ENCODE measurements at regions not wholly inside any gene's neighbourhood (a gene's known extent, or its start where the extent isn't known, plus 50 kb on each side); places are given as distances from the start of the nearest gene placed in this dataset.
"Not testable (repeated sequence)": the region's sequence is repeated elsewhere in the genome, so short reads cannot be mapped to it uniquely, and the experiment has no call there.

GRCh38 chr5:98341038-98342032, 432.1 kb upstream of the RGMB start:
- DNase-seq = peak in 1 of 2 donors; percentile 9
- intact Hi-C loops (cut with DNase I) = no loop called here
- Histone ChIP-seq H3K4me3 (no peak overlapping the region), H3K27me3 (no peaks in the 10 kb centered on the region), H3K4me1 (no peaks in the 10 kb centered on the region), H3K27ac (no peak overlapping the region), H3K36me3 (no peaks in the 10 kb centered on the region), H3K9me3 (peaks cover 0 to 6% (median 0%) of the 10 kb centered on the region in 11 donors)
- no peak for TF ChIP-seq CTCF (IDR thresholded peaks at IDR 0.05)
- ATAC-seq = peak in 7 of 8 donors; percentile 42 to 89 (median 67)
- 59 to 61% methylated on average over 4 of the region's 4 CpGs for WGBS, 2 donors

- ATAC-seq; H3K4me3 ChIP-seq; H3K36me3 ChIP-seq; H3K27me3 ChIP-seq; H3K4me1 ChIP-seq; DNase-seq; H3K27ac ChIP-seq; intact Hi-C loops (cut with DNase I): not testable (repeated sequence)
- WGBS, 2 donors = 91 to 93% methylated on average over 20 to 22 of the region's 22 CpGs
- peaks cover 0 to 10% (median 0%) of the 10 kb centered on the region in 11 donors for H3K9me3 ChIP-seq
These were observed 430.4 kb upstream of the RGMB start for GRCh38 chr5:98342958-98343660.

- no peaks in the 10 kb centered on the region for H3K27me3 ChIP-seq
- intact Hi-C loops (cut with DNase I) = no loop called here
- H3K4me1 ChIP-seq = no peaks in the 10 kb centered on the region
- H3K27ac ChIP-seq = no peak overlapping the region
- H3K9me3 ChIP-seq = peaks cover 0 to 33% (median 12%) of the 10 kb centered on the region in 11 donors
- 77 to 79% methylated on average over 6 of the region's 6 CpGs for WGBS, 2 donors
- H3K4me3 ChIP-seq = no peak overlapping the region
- peak in 3 of 9 donors; percentile 11 to 14 (median 13) for TF ChIP-seq CTCF (IDR thresholded peaks at IDR 0.05)
- DNase-seq (no peak), ATAC-seq (no peak)
- H3K36me3 ChIP-seq = no peaks in the 10 kb centered on the region
These were observed 424.0 kb upstream of the RGMB start for GRCh38 chr5:98349251-98349989.

- intact Hi-C loops (cut with DNase I) = no loop called here
- DNase-seq (no peak), ATAC-seq (no peak)
- Histone ChIP-seq H3K36me3 (no peaks in the 10 kb centered on the region), H3K4me1 (no peaks in the 10 kb centered on the region), H3K9me3 (peaks cover 0 to 33% (median 12%) of the 10 kb centered on the region in 11 donors), H3K4me3 (no peak overlapping the region), H3K27me3 (no peaks in the 10 kb centered on the region), H3K27ac (no peak overlapping the region)
- WGBS, 2 donors = 92 to 97% methylated on average over 1 of the region's 1 CpG
- no peak for TF ChIP-seq CTCF (IDR thresholded peaks at IDR 0.05)
These were observed 423.5 kb upstream of the RGMB start for GRCh38 chr5:98349990-98350365.
